ENCODE measurements at regions not wholly inside any gene's neighbourhood (a gene's known extent, or its start where the extent isn't known, plus 50 kb on each side); places are given as distances from the start of the nearest gene placed in this dataset.

DNA sequence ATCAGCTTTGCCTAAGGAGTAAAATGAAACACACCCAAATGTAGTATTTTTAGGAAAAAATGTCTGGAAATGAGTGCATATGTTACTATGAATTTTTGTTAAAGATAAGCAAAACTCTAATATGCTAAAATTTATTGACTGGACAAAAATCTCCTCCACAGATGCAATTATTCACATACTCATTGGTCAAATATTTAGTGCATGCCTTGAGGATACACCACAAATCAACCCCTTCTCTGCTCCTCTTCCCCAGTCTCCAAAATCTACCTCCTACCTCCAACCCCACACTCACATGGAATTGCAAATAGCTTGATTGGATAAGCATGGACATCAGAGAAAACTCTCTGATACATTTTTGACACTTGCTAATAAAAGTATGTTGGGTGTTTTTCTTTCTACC lies 95.6 kb upstream of the CDC42EP3 start:
- DNase-seq (no peak), FAIRE-seq (no peak)
- H3K27me3 ChIP-seq (ENCODE audit: control insufficient read depth, insufficient read depth, low read length): no peaks in the 10 kb centered on the region
- no peaks in the 10 kb centered on the region for H3K9me3 ChIP-seq (ENCODE audit: control insufficient read depth in 2 of 3, insufficient read depth in 1 of 3, low read length in 3 of 3)
- TF ChIP-seq, protein P1, sequence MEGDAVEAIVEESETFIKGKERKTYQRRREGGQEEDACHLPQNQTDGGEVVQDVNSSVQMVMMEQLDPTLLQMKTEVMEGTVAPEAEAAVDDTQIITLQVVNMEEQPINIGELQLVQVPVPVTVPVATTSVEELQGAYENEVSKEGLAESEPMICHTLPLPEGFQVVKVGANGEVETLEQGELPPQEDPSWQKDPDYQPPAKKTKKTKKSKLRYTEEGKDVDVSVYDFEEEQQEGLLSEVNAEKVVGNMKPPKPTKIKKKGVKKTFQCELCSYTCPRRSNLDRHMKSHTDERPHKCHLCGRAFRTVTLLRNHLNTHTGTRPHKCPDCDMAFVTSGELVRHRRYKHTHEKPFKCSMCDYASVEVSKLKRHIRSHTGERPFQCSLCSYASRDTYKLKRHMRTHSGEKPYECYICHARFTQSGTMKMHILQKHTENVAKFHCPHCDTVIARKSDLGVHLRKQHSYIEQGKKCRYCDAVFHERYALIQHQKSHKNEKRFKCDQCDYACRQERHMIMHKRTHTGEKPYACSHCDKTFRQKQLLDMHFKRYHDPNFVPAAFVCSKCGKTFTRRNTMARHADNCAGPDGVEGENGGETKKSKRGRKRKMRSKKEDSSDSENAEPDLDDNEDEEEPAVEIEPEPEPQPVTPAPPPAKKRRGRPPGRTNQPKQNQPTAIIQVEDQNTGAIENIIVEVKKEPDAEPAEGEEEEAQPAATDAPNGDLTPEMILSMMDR (IDR thresholded peaks at IDR 0.05; ENCODE audit: borderline replicate concordance, extremely low read depth, insufficient read depth): no peak
- no peaks in the 10 kb centered on the region for H3K36me3 ChIP-seq (ENCODE audit: control insufficient read depth in 2 of 3, insufficient read depth in 3 of 3, low read length in 3 of 3)
- H3K4me1 ChIP-seq (ENCODE audit: control insufficient read depth in 2 of 3, insufficient read depth in 2 of 3, low read depth in 1 of 3, low read length in 3 of 3): peaks cover 3 to 9% (median 3%) of the 10 kb centered on the region in 3 donors
- intact Hi-C loops (cut with DNase I): no loop called here
- no peak overlapping the region for H3K4me3 ChIP-seq (ENCODE audit: low read length in 3 of 3)
- no peak overlapping the region for H3K9ac ChIP-seq (ENCODE audit: low read length in 3 of 3)
- no peak overlapping the region for H3K27ac ChIP-seq (ENCODE audit: low read depth in 2 of 2, low read length in 2 of 2)

DNA sequence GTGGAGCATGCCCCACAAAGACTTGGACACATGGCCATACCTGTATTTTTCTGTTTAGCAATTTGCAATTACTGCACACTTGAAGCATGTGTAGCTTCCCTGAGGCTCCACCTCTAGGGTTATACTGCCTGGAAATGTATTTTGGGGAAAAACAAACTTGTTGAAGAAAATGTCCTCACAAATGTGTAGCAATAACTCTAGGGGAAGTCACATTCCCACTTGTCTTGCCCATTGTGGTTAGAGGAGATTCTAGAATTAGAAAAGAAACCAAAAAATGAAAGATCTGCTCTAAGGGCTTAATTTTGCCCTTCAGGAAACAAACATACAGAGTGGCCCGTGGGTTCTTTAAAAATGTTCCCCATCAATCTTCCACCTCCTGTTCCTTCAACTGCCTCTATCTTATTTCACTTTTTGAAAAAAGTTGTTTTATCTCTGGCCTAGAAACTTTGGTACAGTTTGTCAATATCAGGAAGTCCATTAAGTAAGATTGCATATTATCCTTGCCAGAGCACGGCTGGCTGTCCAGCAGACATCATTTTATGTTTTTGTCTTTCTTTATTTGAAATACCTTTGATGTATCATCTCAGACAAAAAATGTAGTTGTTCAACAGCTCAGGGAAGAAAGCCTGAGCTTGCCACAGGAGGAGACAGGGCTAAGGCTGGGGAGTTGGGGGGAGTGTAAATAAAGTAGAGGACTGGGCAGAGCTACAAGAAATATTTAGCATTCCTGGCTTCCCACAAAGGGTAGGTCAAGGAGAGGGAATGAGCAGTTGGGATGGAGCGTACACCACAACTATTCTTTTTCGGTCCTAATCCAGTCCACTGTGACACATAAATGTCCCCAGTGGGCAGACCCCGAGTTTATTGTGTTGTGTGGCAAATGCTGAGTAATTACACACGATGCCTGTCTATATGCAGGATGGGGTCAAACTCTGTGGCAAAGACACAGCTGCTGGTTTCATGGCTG lies 96.8 kb upstream of the CDC42EP3 start:
- no peak for FAIRE-seq
- Histone ChIP-seq H3K9ac (ENCODE audit: low read length in 3 of 3) (no peak overlapping the region), H3K4me3 (ENCODE audit: low read length in 3 of 3) (no peak overlapping the region), H3K9me3 (ENCODE audit: control insufficient read depth in 2 of 3, insufficient read depth in 1 of 3, low read length in 3 of 3) (no peaks in the 10 kb centered on the region), H3K27ac (ENCODE audit: low read depth in 2 of 2, low read length in 2 of 2) (peak overlapping the region in 1 of 2 donors; percentile 48), H3K4me1 (ENCODE audit: control insufficient read depth in 2 of 3, insufficient read depth in 2 of 3, low read depth in 1 of 3, low read length in 3 of 3) (peaks cover 3 to 9% (median 3%) of the 10 kb centered on the region in 3 donors), H3K27me3 (ENCODE audit: control insufficient read depth, insufficient read depth, low read length) (no peaks in the 10 kb centered on the region), H3K36me3 (ENCODE audit: control insufficient read depth in 2 of 3, insufficient read depth in 3 of 3, low read length in 3 of 3) (no peaks in the 10 kb centered on the region)
- TF ChIP-seq, protein P1 (IDR thresholded peaks at IDR 0.05; ENCODE audit: borderline replicate concordance, extremely low read depth, insufficient read depth): no peak
- peak in 3 of 5 donors; percentile 40 to 86 (median 66) for DNase-seq
- intact Hi-C loops (cut with DNase I): no loop called here

DNA sequence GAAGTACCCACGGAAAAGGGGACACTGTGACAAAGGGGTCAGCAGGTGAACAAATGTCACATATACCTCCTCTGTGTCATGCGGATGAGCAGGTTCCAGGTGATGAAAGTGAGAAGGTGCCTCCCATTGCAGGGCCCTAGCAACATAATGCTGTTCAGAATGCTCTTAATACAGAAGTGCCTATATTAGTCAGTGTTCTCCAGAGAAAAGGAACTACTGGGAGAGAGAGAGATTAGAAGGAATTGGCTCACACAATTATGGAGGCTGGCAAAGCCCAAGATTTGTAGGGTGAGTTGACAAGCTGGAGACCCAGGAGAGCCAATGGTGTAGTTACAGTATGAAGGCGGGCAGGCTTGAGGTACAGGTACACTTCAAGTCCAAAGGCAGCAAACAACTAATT lies 98.1 kb upstream of the CDC42EP3 start:
- DNase-seq (no peak), FAIRE-seq (no peak)
- intact Hi-C loops (cut with DNase I): no loop called here
- TF ChIP-seq, protein P1 (IDR thresholded peaks at IDR 0.05; ENCODE audit: borderline replicate concordance, extremely low read depth, insufficient read depth): no peak
- no peaks in the 10 kb centered on the region for H3K27me3 ChIP-seq (ENCODE audit: control insufficient read depth, insufficient read depth, low read length)
- no peak overlapping the region for H3K4me3 ChIP-seq (ENCODE audit: low read length in 3 of 3)
- no peak overlapping the region for H3K9ac ChIP-seq (ENCODE audit: low read length in 3 of 3)
- no peaks in the 10 kb centered on the region for H3K36me3 ChIP-seq (ENCODE audit: control insufficient read depth in 2 of 3, insufficient read depth in 3 of 3, low read length in 3 of 3)
- H3K9me3 ChIP-seq (ENCODE audit: control insufficient read depth in 2 of 3, insufficient read depth in 1 of 3, low read length in 3 of 3): no peaks in the 10 kb centered on the region
- peak overlapping the region in 1 of 2 donors; percentile 53 for H3K27ac ChIP-seq (ENCODE audit: low read depth in 2 of 2, low read length in 2 of 2)
- peaks cover 3 to 7% (median 3%) of the 10 kb centered on the region in 3 donors for H3K4me1 ChIP-seq (ENCODE audit: control insufficient read depth in 2 of 3, insufficient read depth in 2 of 3, low read depth in 1 of 3, low read length in 3 of 3)

Data from kidney (tissue), 13 donors.